Neuronal stem cell (in vitro differentiated cells): ENCODE measurements at regions not wholly inside any gene's neighbourhood (a gene's known extent, or its start where the extent isn't known, plus 50 kb on each side); places are given as distances from the start of the nearest gene placed in this dataset.
A peak's percentile ranks its signal among the peaks of the same experiment; 100 is the strongest.
"Not testable (repeated sequence)": the region's sequence is repeated elsewhere in the genome, so short reads cannot be mapped to it uniquely, and the experiment has no call there.

Experiments
- DNase-seq: peaks from one replicate; pipeline ENCODE4 v3.0.0-alpha.2; 2013; ENCODE audit warnings: low spot score
- H2AFZ ChIP-seq: one replicate; pipeline ENCODE4 v1.6.1; 2013; ENCODE audit warnings: mild to moderate bottlenecking, low read length, inconsistent platforms
- H2AK5ac ChIP-seq: 2 replicates; pipeline ENCODE4 v1.6.1; 2013; ENCODE audit warnings: low read depth, mild to moderate bottlenecking, inconsistent platforms, low read length, moderate library complexity, mixed read lengths
- H2BK120ac ChIP-seq: 2 replicates; pipeline ENCODE4 v1.6.1; 2013; ENCODE audit warnings: low read depth, mild to moderate bottlenecking, inconsistent platforms, low read length, moderate library complexity, mixed read lengths
- H2BK12ac ChIP-seq: one replicate; pipeline ENCODE4 v1.6.1; 2013; ENCODE audit warnings: low read length, inconsistent platforms
- H2BK15ac ChIP-seq: 2 replicates; pipeline ENCODE4 v1.6.1; 2013; ENCODE audit warnings: mild to moderate bottlenecking, low read length, inconsistent platforms, mixed read lengths
- H2BK5ac ChIP-seq: one replicate; pipeline ENCODE4 v1.6.1; 2013; ENCODE audit warnings: inconsistent platforms, mild to moderate bottlenecking, low read length, moderate library complexity
- H3K14ac ChIP-seq: one replicate; pipeline ENCODE4 v1.6.1; 2013; ENCODE audit warnings: low read length, inconsistent platforms
- H3K18ac ChIP-seq: 2 replicates; pipeline ENCODE4 v1.6.1; 2013; ENCODE audit warnings: low read length, inconsistent platforms
- H3K23ac ChIP-seq: 2 replicates; pipeline ENCODE4 v1.6.1; 2013; ENCODE audit warnings: low read depth, mild to moderate bottlenecking, mixed read lengths, low read length, inconsistent platforms; ENCODE audit not compliant: poor library complexity
- H3K27ac ChIP-seq: replicated peaks from 3 replicates; pipeline ENCODE4 v1.5.1; 2013; ENCODE audit warnings: low read length, inconsistent platforms
- H3K27me3 ChIP-seq, 3 experiments: 2 replicates each; pipeline ENCODE4 v1.6.1; 2013; ENCODE audit warnings: low read length in 3 of 3, mild to moderate bottlenecking in 2 of 3, inconsistent platforms in 1 of 3, low read depth in 1 of 3, mixed read lengths in 1 of 3, moderate library complexity in 1 of 3; ENCODE audit not compliant: control insufficient read depth in 3 of 3, insufficient read depth in 3 of 3
- H3K36me3 ChIP-seq, 2 donors: replicated peaks in 1 of 2; 2 replicates each; pipeline ENCODE4 v1.6.1; 2013; ENCODE audit warnings: low read length in 2 of 2; ENCODE audit not compliant: control insufficient read depth in 2 of 2, insufficient read depth in 2 of 2
- H3K4ac ChIP-seq: 2 replicates; pipeline ENCODE4 v1.6.1; 2013; ENCODE audit warnings: inconsistent platforms, mild to moderate bottlenecking, low read length, moderate library complexity
- H3K4me1 ChIP-seq, 2 donors: 1 replicate in 1 of 2; 2 replicates in 1 of 2; pipeline ENCODE4 v1.6.1; 2013; ENCODE audit warnings: low read length in 2 of 2, low read depth in 1 of 2; ENCODE audit not compliant: control insufficient read depth in 2 of 2, insufficient read depth in 1 of 2
- H3K4me2 ChIP-seq: one replicate; pipeline ENCODE4 v1.6.1; 2013; ENCODE audit warnings: mild to moderate bottlenecking, low read length, inconsistent platforms; ENCODE audit not compliant: insufficient read depth, poor library complexity, severe bottlenecking
- H3K4me3 ChIP-seq, 2 donors: 2 replicates each; pipeline ENCODE4 v1.5.1; 2013; ENCODE audit warnings: low read length in 2 of 2, mild to moderate bottlenecking in 2 of 2, inconsistent platforms in 1 of 2, moderate library complexity in 1 of 2
- H3K79me1 ChIP-seq: one replicate; pipeline ENCODE4 v1.6.1; 2013; ENCODE audit warnings: low read depth, mild to moderate bottlenecking, inconsistent platforms, low read length, moderate library complexity
- H3K9ac ChIP-seq: one replicate; pipeline ENCODE4 v1.6.1; 2013; ENCODE audit warnings: mild to moderate bottlenecking, low read depth, low read length, inconsistent platforms; ENCODE audit not compliant: poor library complexity
- H3K9me3 ChIP-seq, 2 donors: replicated peaks in 1 of 2; 2 replicates each; pipeline versions ENCODE3 to v1.6.1; 2013; ENCODE audit warnings: low read length in 2 of 2, mild to moderate bottlenecking in 2 of 2, inconsistent platforms in 1 of 2, low read depth in 1 of 2, mixed read lengths in 1 of 2, moderate library complexity in 1 of 2; ENCODE audit not compliant: control insufficient read depth in 2 of 2, insufficient read depth in 1 of 2
- H4K8ac ChIP-seq: one replicate; pipeline ENCODE4 v1.6.1; 2013; ENCODE audit warnings: low read depth, mild to moderate bottlenecking, inconsistent platforms, low read length, moderate library complexity
- H4K91ac ChIP-seq: one replicate; pipeline ENCODE4 v1.6.1; 2013; ENCODE audit warnings: low read length, low read depth, mild to moderate bottlenecking, inconsistent platforms; ENCODE audit not compliant: poor library complexity
- WGBS, 2 donors: extraction: QIAGEN DNeasy Blood & Tissue Kit; methylation state at CpG; one replicate each; pipeline ENCODE4 v1.1.7; 2013; ENCODE audit warnings: missing lambda C conversion rate in 2 of 2, mixed read lengths in 1 of 2; ENCODE audit not compliant: insufficient read length in 2 of 2, insufficient replicate concordance in 1 of 2; ENCODE audit errors: extremely low coverage in 2 of 2; 5-methylcytosine and 5-hydroxymethylcytosine counted together

GRCh38 chr13:56622840-56623239 lies 517.9 kb upstream of the PRR20A start:
- Histone ChIP-seq H3K4me1 (no peaks in the 10 kb centered on the region), H3K9me3 (peaks cover 3 to 5% of the 10 kb centered on the region in 2 donors), H3K23ac (no peak overlapping the region), H2BK15ac (no peak overlapping the region), H4K8ac (no peak overlapping the region), H2BK120ac (no peak overlapping the region), H3K27ac (no peak overlapping the region), H3K14ac (no peak overlapping the region), H3K9ac (no peak overlapping the region), H4K91ac (no peak overlapping the region), H3K4ac (no peak overlapping the region), H3K79me1 (peaks cover 3% of the 10 kb centered on the region), H3K18ac (no peak overlapping the region), H2BK5ac (no peak overlapping the region), H3K27me3 (no peaks in the 10 kb centered on the region), H3K36me3 (no peaks in the 10 kb centered on the region), H3K4me2 (no peak overlapping the region), H3K4me3 (peak overlapping the region in 1 of 2 donors; percentile 38), H2BK12ac (no peak overlapping the region), H2AFZ (no peak overlapping the region), H2AK5ac (no peak overlapping the region)
- no CpG with 5 or more reads among the region's 4 CpGs for WGBS, 2 donors
- DNase-seq, result no peak

- not testable (repeated sequence) for H3K27ac ChIP-seq, H3K9ac ChIP-seq, H4K91ac ChIP-seq, H2AK5ac ChIP-seq, H3K4me2 ChIP-seq, H3K9me3 ChIP-seq, H2AFZ ChIP-seq, H3K18ac ChIP-seq, H3K36me3 ChIP-seq, H2BK15ac ChIP-seq, H3K27me3 ChIP-seq, H2BK120ac ChIP-seq, H3K14ac ChIP-seq, H4K8ac ChIP-seq, H3K4ac ChIP-seq, H3K4me3 ChIP-seq, H3K23ac ChIP-seq, H2BK5ac ChIP-seq, H3K4me1 ChIP-seq, H3K79me1 ChIP-seq, DNase-seq, H2BK12ac ChIP-seq
- no CpG with 5 or more reads among the region's 6 CpGs for WGBS, 2 donors
These were observed 511.8 kb upstream of the PRR20A start for GRCh38 chr13:56628886-56629285.

GRCh38 chr13:56631060-56631459 lies 509.7 kb upstream of the PRR20A start:
- H4K91ac ChIP-seq, H3K36me3 ChIP-seq, H3K23ac ChIP-seq, H2BK12ac ChIP-seq, H3K79me1 ChIP-seq, H3K4me3 ChIP-seq, H2BK15ac ChIP-seq, H3K9ac ChIP-seq, DNase-seq, H4K8ac ChIP-seq, H3K27ac ChIP-seq, H3K14ac ChIP-seq, H2BK5ac ChIP-seq, H3K4me2 ChIP-seq, H3K27me3 ChIP-seq, H3K4ac ChIP-seq, H3K4me1 ChIP-seq, H2AFZ ChIP-seq, H3K9me3 ChIP-seq, H2AK5ac ChIP-seq, H3K18ac ChIP-seq, H2BK120ac ChIP-seq: not testable (repeated sequence)
- WGBS, 2 donors, result no CpG with 5 or more reads among the region's 3 CpGs

GRCh38 chr13:56653043-56653442 lies 487.7 kb upstream of the PRR20A start:
- no peak overlapping the region for H3K4me3 ChIP-seq
- H2BK5ac ChIP-seq, result no peak overlapping the region

More at GRCh38 chr13:56653043-56653442, 487.7 kb upstream of the PRR20A start:
- Histone ChIP-seq H4K91ac (no peak overlapping the region), H3K4ac (no peak overlapping the region), H3K79me1 (no peaks in the 10 kb centered on the region), H3K27ac (no peak overlapping the region), H3K18ac (no peak overlapping the region), H2BK120ac (no peak overlapping the region), H2AK5ac (no peak overlapping the region), H3K27me3 (no peaks in the 10 kb centered on the region), H3K36me3 (no peaks in the 10 kb centered on the region), H4K8ac (no peak overlapping the region), H3K4me1 (no peaks in the 10 kb centered on the region), H2AFZ (no peak overlapping the region), H3K9me3 (no peaks in the 10 kb centered on the region), H3K9ac (no peak overlapping the region), H3K23ac (no peak overlapping the region), H3K4me2 (no peak overlapping the region), H2BK12ac (no peak overlapping the region), H3K14ac (no peak overlapping the region), H2BK15ac (no peak overlapping the region)
- no CpG with 5 or more reads among the region's 2 CpGs for WGBS, 2 donors
- no peak for DNase-seq
